Nucleus accumbens (tissue), 56 donors: ENCODE measurements at regions not wholly inside any gene's neighbourhood (a gene's known extent, or its start where the extent isn't known, plus 50 kb on each side); places are given as distances from the start of the nearest gene placed in this dataset.

ENCODE experiments used
- DNase-seq, 56 donors: peaks; one replicate each; lab custom pipeline; 2025; lab: John Stamatoyannopoulos, UW

GRCh38 chr22:22996511-22997261 is 73.6 kb upstream of the GNAZ start:
- no peak for DNase-seq

GRCh38 chr22:22997262-22997898 is 72.9 kb upstream of the GNAZ start:
- DNase-seq = no peak

- no peak for DNase-seq
These were observed 72.3 kb upstream of the GNAZ start for GRCh38 chr22:22997988-22998387.

- no peak for DNase-seq
These were observed 70.8 kb upstream of the GNAZ start for GRCh38 chr22:22999523-22999922.

- DNase-seq = no peak
These were observed 69.5 kb upstream of the GNAZ start for GRCh38 chr22:23000657-23001347.

GRCh38 chr22:23001463-23001862 is 68.9 kb upstream of the GNAZ start:
- DNase-seq = no peak

- DNase-seq = no peak
These were observed 67.6 kb upstream of the GNAZ start for GRCh38 chr22:23002612-23003180.

- DNase-seq = no peak
These were observed 62.5 kb upstream of the GNAZ start for GRCh38 chr22:23007823-23008222.

- DNase-seq = no peak
These were observed 61.4 kb upstream of the GNAZ start for GRCh38 chr22:23008896-23009295.
